Gastroesophageal sphincter (tissue), 4 donors: ENCODE measurements at regions not wholly inside any gene's neighbourhood (a gene's known extent, or its start where the extent isn't known, plus 50 kb on each side); places are given as distances from the start of the nearest gene placed in this dataset.

Source experiments
- ATAC-seq: fragments of 150-250 bp; one replicate; pipeline ENCODE4 v1.9.1; 2016; ENCODE audit warnings: mild to moderate bottlenecking, moderate library complexity
- H3K27ac ChIP-seq, 4 donors: fragments of 200-600 bp; sonication (generic) in 3 of 4; 1 replicate in 3 of 4; 2 replicates in 1 of 4; pipeline ENCODE4 v1.5.1; 2016 to 2019
- H3K27me3 ChIP-seq: fragments of 200-600 bp; sonication (generic); one replicate; pipeline ENCODE4 v1.5.1; 2019
- H3K36me3 ChIP-seq, 2 donors: fragments of 200-600 bp; sonication (generic); one replicate each; pipeline ENCODE4 v1.5.1; 2019; ENCODE audit warnings: control low read depth in 1 of 2
- H3K4me1 ChIP-seq, 3 donors: fragments of 200-600 bp; sonication (generic); 1 replicate in 2 of 3; 2 replicates in 1 of 3; pipeline ENCODE4 v1.5.1; 2016 to 2019; ENCODE audit warnings: control low read depth in 2 of 3
- H3K4me3 ChIP-seq, 2 donors: fragments of 200-600 bp; sonication (generic); one replicate each; pipeline ENCODE4 v1.5.1; 2019; ENCODE audit warnings: mild to moderate bottlenecking in 1 of 2, moderate library complexity in 1 of 2
- H3K9me3 ChIP-seq, 3 donors: fragments of 200-600 bp; sonication (generic); one replicate each; pipeline ENCODE4 v1.5.1; 2017 to 2019; ENCODE audit warnings: control low read depth in 2 of 3
- EP300 ChIP-seq: sonication (generic); formaldehyde crosslinking; IDR thresholded peaks from one replicate; pipeline ENCODE4 v1.6.1; 2017; ENCODE audit warnings: antibody characterized with exemption, mild to moderate bottlenecking
- POLR2A ChIP-seq, 2 donors: fragments of 450-650 bp; IDR thresholded peaks; one replicate each; pipeline ENCODE4 v1.6.1; 2017; ENCODE audit warnings: antibody characterized with exemption in 2 of 2, mild to moderate bottlenecking in 2 of 2, moderate library complexity in 1 of 2
- POLR2AphosphoS5 ChIP-seq: sonication (generic); formaldehyde crosslinking; IDR thresholded peaks from one replicate; pipeline ENCODE4 v1.6.1; 2017; ENCODE audit warnings: antibody characterized with exemption
- WGBS, 2 donors: methylation state at CpG; one replicate each; pipeline ENCODE4 v1.1.5; 2018; ENCODE audit warnings: low coverage in 1 of 2; 5-methylcytosine and 5-hydroxymethylcytosine counted together
- TF ChIP-seq, protein P1 (sequence below), 4 experiments: fragments of 200-600 bp in 2 of 4; fragments of 450-650 bp in 2 of 4; sonication (generic) in 1 of 4; IDR thresholded peaks; one replicate each; pipeline ENCODE4 v1.5.1; 2017 to 2019; ENCODE audit warnings: antibody characterized with exemption in 4 of 4, mild to moderate bottlenecking in 2 of 4, moderate library complexity in 2 of 4

DNA sequence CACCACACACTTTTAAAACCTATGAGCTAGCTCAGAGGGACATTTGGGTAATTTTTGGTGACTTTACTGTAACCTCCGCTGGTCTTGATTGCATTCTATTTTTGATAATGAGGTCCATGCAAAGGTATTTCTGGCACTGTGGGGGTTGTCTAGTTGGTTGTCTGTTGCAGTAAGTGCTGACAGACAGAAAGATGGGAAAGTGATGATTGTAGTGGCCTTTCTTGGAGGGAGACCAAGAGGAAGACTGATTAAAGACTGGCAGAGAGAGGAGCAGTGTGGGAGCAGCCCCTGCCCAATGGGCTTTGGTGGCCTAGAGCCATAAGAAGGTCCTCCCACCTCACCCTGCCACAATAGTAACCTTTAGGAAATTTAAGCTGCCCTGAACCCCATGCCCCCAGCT, 173.4 kb upstream of the CTBP2 start:
- 89 to 100% methylated on average over 1 of the region's 1 CpG for WGBS, 2 donors
- Histone ChIP-seq H3K4me1 (no peaks in the 10 kb centered on the region), H3K27ac (no peak overlapping the region), H3K27me3 (no peaks in the 10 kb centered on the region), H3K9me3 (no peaks in the 10 kb centered on the region), H3K4me3 (no peak overlapping the region), H3K36me3 (no peaks in the 10 kb centered on the region)
- no peak for ATAC-seq
- no peak for TF ChIP-seq EP300
- TF ChIP-seq, protein P1, sequence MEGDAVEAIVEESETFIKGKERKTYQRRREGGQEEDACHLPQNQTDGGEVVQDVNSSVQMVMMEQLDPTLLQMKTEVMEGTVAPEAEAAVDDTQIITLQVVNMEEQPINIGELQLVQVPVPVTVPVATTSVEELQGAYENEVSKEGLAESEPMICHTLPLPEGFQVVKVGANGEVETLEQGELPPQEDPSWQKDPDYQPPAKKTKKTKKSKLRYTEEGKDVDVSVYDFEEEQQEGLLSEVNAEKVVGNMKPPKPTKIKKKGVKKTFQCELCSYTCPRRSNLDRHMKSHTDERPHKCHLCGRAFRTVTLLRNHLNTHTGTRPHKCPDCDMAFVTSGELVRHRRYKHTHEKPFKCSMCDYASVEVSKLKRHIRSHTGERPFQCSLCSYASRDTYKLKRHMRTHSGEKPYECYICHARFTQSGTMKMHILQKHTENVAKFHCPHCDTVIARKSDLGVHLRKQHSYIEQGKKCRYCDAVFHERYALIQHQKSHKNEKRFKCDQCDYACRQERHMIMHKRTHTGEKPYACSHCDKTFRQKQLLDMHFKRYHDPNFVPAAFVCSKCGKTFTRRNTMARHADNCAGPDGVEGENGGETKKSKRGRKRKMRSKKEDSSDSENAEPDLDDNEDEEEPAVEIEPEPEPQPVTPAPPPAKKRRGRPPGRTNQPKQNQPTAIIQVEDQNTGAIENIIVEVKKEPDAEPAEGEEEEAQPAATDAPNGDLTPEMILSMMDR (IDR thresholded peaks at IDR 0.05), result no peak

DNA sequence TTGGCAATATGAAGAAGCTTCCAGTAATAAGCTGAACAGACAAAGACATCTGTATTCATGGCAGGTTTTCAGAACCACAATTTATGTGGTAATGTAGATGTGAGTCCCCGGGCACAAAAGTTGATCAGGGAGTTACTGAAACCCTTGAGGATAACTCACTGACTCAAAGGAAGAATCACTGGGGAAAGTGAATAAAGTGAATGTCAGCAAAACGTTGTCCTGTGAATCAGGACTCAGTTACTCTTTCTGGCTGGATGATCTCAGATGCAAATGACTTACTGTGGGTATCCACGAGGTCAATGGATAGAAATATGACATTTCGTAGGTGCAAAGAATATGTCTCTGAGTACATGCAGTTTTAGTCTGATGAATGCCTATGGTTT, 172.8 kb upstream of the CTBP2 start:
- Histone ChIP-seq H3K9me3 (no peaks in the 10 kb centered on the region), H3K4me1 (no peaks in the 10 kb centered on the region), H3K36me3 (no peaks in the 10 kb centered on the region), H3K4me3 (no peak overlapping the region), H3K27ac (no peak overlapping the region), H3K27me3 (no peaks in the 10 kb centered on the region)
- TF ChIP-seq POLR2A (IDR thresholded peaks at IDR 0.05), result no peak
- TF ChIP-seq, protein P1 (IDR thresholded peaks at IDR 0.05), result no peak
- WGBS, 2 donors, result 79 to 80% methylated on average over 4 of the region's 4 CpGs
- ATAC-seq, result no peak

DNA sequence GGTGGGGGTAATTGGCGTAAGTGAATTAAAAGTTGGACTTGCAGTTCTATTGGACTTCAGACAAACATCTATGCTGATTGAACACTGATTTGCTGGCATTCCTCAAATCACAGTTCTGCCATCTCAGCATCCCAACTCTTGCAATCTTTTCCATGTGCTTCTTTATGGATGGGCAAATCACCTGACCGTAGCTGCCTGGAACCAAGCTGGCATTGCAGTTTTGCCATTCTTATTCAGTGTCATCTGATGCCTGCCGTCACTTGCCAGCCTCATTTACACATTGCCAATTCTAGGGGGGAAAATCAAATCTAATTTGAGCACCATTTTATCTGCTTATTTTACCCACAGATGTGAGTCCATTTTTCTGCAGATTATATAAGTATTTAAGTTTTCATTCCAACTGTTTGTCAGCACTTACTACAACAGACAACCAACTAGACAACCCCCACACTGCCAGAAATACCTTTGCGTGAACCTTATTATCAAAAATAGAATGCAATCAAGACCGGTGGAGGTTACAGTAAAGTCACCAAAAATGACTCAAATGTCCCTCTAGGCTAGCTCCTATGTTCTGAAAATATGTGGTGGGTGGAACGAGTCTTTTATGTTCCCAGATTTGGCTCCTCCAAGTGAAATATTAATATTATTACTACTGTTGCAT, 172.3 kb upstream of the CTBP2 start:
- 82 to 86% methylated on average over 6 of the region's 6 CpGs for WGBS, 2 donors

DNA sequence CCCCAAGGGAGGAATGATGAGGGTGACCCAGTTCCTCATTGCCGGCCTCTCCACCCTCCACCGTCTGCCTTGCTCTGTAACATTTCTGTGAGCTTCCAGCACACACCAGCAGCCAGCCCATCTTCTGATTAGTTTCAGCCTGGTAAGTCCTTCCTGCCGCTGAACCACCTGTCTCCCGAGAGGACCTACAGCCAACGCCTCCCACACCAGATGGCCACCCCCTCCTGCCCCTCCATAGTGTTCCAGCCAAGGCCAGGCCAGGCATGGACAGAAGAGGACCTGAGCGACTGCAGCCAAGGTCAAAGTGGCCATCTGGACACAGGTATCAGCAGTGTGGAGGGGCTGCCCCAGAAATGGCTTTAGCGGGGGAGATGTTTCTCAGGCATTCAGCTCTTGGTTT, 170.7 kb upstream of the CTBP2 start:
- no peak overlapping the region for H3K27ac ChIP-seq
- H3K4me1 ChIP-seq, result no peaks in the 10 kb centered on the region
- 83 to 100% methylated on average over 1 to 2 of the region's 7 CpGs for WGBS, 2 donors
- no peaks in the 10 kb centered on the region for H3K36me3 ChIP-seq
- no peak for TF ChIP-seq EP300
- TF ChIP-seq, protein P1 (IDR thresholded peaks at IDR 0.05), result no peak
- no peak for TF ChIP-seq POLR2A (IDR thresholded peaks at IDR 0.05)
- no peak for TF ChIP-seq POLR2AphosphoS5
- H3K27me3 ChIP-seq, result no peaks in the 10 kb centered on the region
- no peak for ATAC-seq
- no peak overlapping the region for H3K4me3 ChIP-seq
- peaks cover 0 to 15% (median 0%) of the 10 kb centered on the region in 3 donors for H3K9me3 ChIP-seq

More for the DNA sequence above, 172.3 kb upstream of the CTBP2 start:
- Histone ChIP-seq H3K4me1 (no peaks in the 10 kb centered on the region), H3K27me3 (no peaks in the 10 kb centered on the region), H3K36me3 (no peaks in the 10 kb centered on the region), H3K27ac (no peak overlapping the region), H3K4me3 (no peak overlapping the region), H3K9me3 (no peaks in the 10 kb centered on the region)
- no peak for TF ChIP-seq EP300
- TF ChIP-seq, protein P1 (IDR thresholded peaks at IDR 0.05), result no peak
- TF ChIP-seq POLR2AphosphoS5, result no peak
- ATAC-seq, result no peak

DNA sequence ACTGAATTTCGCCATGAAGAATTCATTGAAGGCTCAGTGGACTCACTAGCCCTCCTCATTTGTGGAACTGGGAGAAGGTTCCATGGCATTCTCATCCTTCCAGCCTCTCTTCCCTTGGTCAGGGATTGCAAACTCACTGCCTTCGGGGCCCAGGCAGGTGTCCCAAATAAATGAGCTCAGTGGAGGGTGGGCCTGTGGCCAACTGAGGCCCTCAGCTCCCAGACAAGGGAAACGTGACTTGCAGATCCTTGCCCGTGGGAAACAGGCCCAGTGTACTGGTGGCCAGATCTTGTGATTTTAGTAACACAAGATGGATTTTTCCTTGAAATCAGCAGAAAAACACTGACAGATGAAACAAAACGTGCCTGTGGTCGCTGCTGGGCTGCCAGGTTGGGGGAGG, 168.7 kb upstream of the CTBP2 start:
- no peak overlapping the region for H3K4me3 ChIP-seq
- 54 to 75% methylated on average over 2 to 6 of the region's 6 CpGs for WGBS, 2 donors
- H3K27me3 ChIP-seq, result no peaks in the 10 kb centered on the region
- ATAC-seq, result no peak
- H3K27ac ChIP-seq, result no peak overlapping the region
- TF ChIP-seq POLR2AphosphoS5 (no peak), POLR2A (IDR thresholded peaks at IDR 0.05) (no peak), EP300 (no peak)
- TF ChIP-seq, protein P1 (IDR thresholded peaks at IDR 0.05), result no peak
- H3K9me3 ChIP-seq, result peaks cover 0 to 26% (median 1%) of the 10 kb centered on the region in 3 donors
- no peaks in the 10 kb centered on the region for H3K36me3 ChIP-seq
- H3K4me1 ChIP-seq, result no peaks in the 10 kb centered on the region
